D341Med (cell line): ENCODE measurements at regions not wholly inside any gene's neighbourhood (a gene's known extent, or its start where the extent isn't known, plus 50 kb on each side); places are given as distances from the start of the nearest gene placed in this dataset.
"Not testable (repeated sequence)": the region's sequence is repeated elsewhere in the genome, so short reads cannot be mapped to it uniquely, and the experiment has no call there.

Source experiments
- DNase-seq: peaks from one replicate; pipeline ENCODE4 v3.0.0; 2012; ENCODE audit warnings: low spot score

- DNase-seq: no peak
These were observed 119.5 kb upstream of the SNRPN start for GRCh38 chr15:24835301-24835700.

GRCh38 chr15:24848050-24848449, 106.7 kb upstream of the SNRPN start:
- DNase-seq: no peak

GRCh38 chr15:24856397-24857390, 98.1 kb upstream of the SNRPN start:
- no peak for DNase-seq

GRCh38 chr15:24857763-24858162, 97.0 kb upstream of the SNRPN start:
- no peak for DNase-seq

- not testable (repeated sequence) for DNase-seq
These were observed 96.6 kb upstream of the SNRPN start for GRCh38 chr15:24858183-24858582.

- DNase-seq: no peak
These were observed 95.8 kb upstream of the SNRPN start for GRCh38 chr15:24858737-24859601.

GRCh38 chr15:24861014-24861690, 93.6 kb upstream of the SNRPN start:
- no peak for DNase-seq

- DNase-seq: no peak
These were observed 91.9 kb upstream of the SNRPN start for GRCh38 chr15:24862726-24863521.

- no peak for DNase-seq
These were observed 89.5 kb upstream of the SNRPN start for GRCh38 chr15:24865303-24865702.

- DNase-seq: no peak
These were observed 77.6 kb upstream of the SNRPN start for GRCh38 chr15:24877174-24877573.

- no peak for DNase-seq
These were observed 76.6 kb upstream of the SNRPN start for GRCh38 chr15:24878153-24878552.

- DNase-seq: no peak
These were observed 75.3 kb upstream of the SNRPN start for GRCh38 chr15:24879492-24879891.

- DNase-seq: no peak
These were observed 74.1 kb upstream of the SNRPN start for GRCh38 chr15:24880663-24881062.

GRCh38 chr15:24886538-24886937, 68.2 kb upstream of the SNRPN start:
- DNase-seq: no peak

GRCh38 chr15:24898715-24899272, 56.0 kb upstream of the SNRPN start:
- DNase-seq: no peak

- DNase-seq: no peak
These were observed 55.4 kb upstream of the SNRPN start for GRCh38 chr15:24899367-24899766.

- DNase-seq: no peak
These were observed 55.0 kb upstream of the SNRPN start for GRCh38 chr15:24899795-24900194.

- no peak for DNase-seq
These were observed 53.4 kb upstream of the SNRPN start for GRCh38 chr15:24901409-24901808.
